OCI-LY7 (cell line): ENCODE measurements at regions not wholly inside any gene's neighbourhood (a gene's known extent, or its start where the extent isn't known, plus 50 kb on each side); places are given as distances from the start of the nearest gene placed in this dataset.

Experiments
- BruUV-seq: library from RNA; stranded (reverse); fragments of 400-500 nt; replicated peaks from 2 replicates; lab custom pipeline; 2021; lab: Mats Ljungman, UMichigan
- CTCF ChIA-PET: fragments of 300-600 bp; sonication (Branson Sonifier 250); formaldehyde crosslinking; loops from one replicate; lab custom pipeline; 2022; ENCODE audit warnings: antibody characterized with exemption; ENCODE audit not compliant: unreplicated experiment; lab: Charles Lee
- POLR2A ChIA-PET: fragments of 300-600 bp; sonication (Branson Sonifier 250); formaldehyde crosslinking; loops from one replicate; lab custom pipeline; 2022; ENCODE audit warnings: antibody characterized with exemption; lab: Charles Lee
- DNase-seq: peaks from one replicate; pipeline ENCODE4 v3.0.0-alpha.2; 2015; ENCODE audit warnings: low spot score
- H2AFZ ChIP-seq: fragments of 200-600 bp; sonication (generic), shearing (Covaris generic); 2 replicates; pipeline ENCODE4 v1.6.1; 2014; ENCODE audit warnings: mild to moderate bottlenecking, antibody characterized with exemption, low read length, moderate library complexity
- H3K27ac ChIP-seq: fragments of 200-600 bp; sonication (generic); 2 replicates; pipeline ENCODE4 v1.5.1; 2014; ENCODE audit warnings: mixed run types, low read depth, mild to moderate bottlenecking, moderate library complexity, low read length, inconsistent platforms; ENCODE audit not compliant: poor library complexity, severe bottlenecking
- H3K36me3 ChIP-seq: fragments of 200-600 bp; sonication (generic); 2 replicates; pipeline ENCODE4 v1.6.1; 2014; ENCODE audit warnings: mild to moderate bottlenecking, antibody characterized with exemption, low read length, moderate library complexity, mixed read lengths; ENCODE audit not compliant: insufficient read depth
- H3K4me1 ChIP-seq: fragments of 200-600 bp; sonication (generic); 2 replicates; pipeline ENCODE4 v1.5.1; 2014; ENCODE audit warnings: mild to moderate bottlenecking, low read length; ENCODE audit not compliant: insufficient read depth, poor library complexity, severe bottlenecking
- H3K4me2 ChIP-seq: fragments of 200-600 bp; sonication (generic); 2 replicates; pipeline ENCODE4 v1.6.1; 2014; ENCODE audit warnings: mild to moderate bottlenecking, low read length
- H3K4me3 ChIP-seq: fragments of 200-600 bp; sonication (generic); 2 replicates; pipeline ENCODE4 v1.5.1; 2014; ENCODE audit warnings: mild to moderate bottlenecking, low read depth, low read length; ENCODE audit not compliant: poor library complexity, severe bottlenecking
- H3K79me2 ChIP-seq: fragments of 200-600 bp; sonication (generic); 2 replicates; pipeline ENCODE4 v1.6.1; 2016; ENCODE audit warnings: low read depth, mild to moderate bottlenecking, low read length, moderate library complexity, mixed read lengths; ENCODE audit not compliant: insufficient read depth
- H3K9me2 ChIP-seq: fragments of 200-600 bp; sonication (generic); 2 replicates; pipeline ENCODE4 v1.6.1; 2016; ENCODE audit warnings: mild to moderate bottlenecking, low read length, mixed read lengths; ENCODE audit not compliant: insufficient read depth
- H3K9me3 ChIP-seq: fragments of 200-600 bp; sonication (generic); 2 replicates; pipeline ENCODE4 v1.6.1; 2014; ENCODE audit warnings: mild to moderate bottlenecking, mixed run types, low read length, mixed read lengths
- H4K20me1 ChIP-seq: fragments of 200-600 bp; sonication (generic); 2 replicates; pipeline ENCODE4 v1.6.1; 2014; ENCODE audit warnings: mild to moderate bottlenecking, antibody characterized with exemption, low read length, moderate library complexity, mixed read lengths; ENCODE audit not compliant: insufficient read depth
- EZH2phosphoT487 ChIP-seq: fragments of 200-600 bp; sonication (generic); IDR thresholded peaks from 2 replicates; pipeline ENCODE4 v1.6.1; 2018; ENCODE audit warnings: low read depth, borderline replicate concordance, mild to moderate bottlenecking, mixed run types, antibody characterized with exemption, low read length, moderate library complexity, mixed read lengths
- intact Hi-C: fragments of 100-400 bp; cut with micrococcal nuclease; formaldehyde crosslinking; loops from one replicate; pipeline ENCODE4 v1.10.0; 2022; ENCODE audit not compliant: unreplicated experiment
- TF ChIP-seq, protein P1 (sequence below): fragments of 200-600 bp; sonication (generic); conservative IDR thresholded peaks from 2 replicates; pipeline ENCODE4 v1.5.1; 2014; ENCODE audit warnings: mild to moderate bottlenecking, antibody characterized with exemption, low read length, moderate library complexity, mixed read lengths

DNA sequence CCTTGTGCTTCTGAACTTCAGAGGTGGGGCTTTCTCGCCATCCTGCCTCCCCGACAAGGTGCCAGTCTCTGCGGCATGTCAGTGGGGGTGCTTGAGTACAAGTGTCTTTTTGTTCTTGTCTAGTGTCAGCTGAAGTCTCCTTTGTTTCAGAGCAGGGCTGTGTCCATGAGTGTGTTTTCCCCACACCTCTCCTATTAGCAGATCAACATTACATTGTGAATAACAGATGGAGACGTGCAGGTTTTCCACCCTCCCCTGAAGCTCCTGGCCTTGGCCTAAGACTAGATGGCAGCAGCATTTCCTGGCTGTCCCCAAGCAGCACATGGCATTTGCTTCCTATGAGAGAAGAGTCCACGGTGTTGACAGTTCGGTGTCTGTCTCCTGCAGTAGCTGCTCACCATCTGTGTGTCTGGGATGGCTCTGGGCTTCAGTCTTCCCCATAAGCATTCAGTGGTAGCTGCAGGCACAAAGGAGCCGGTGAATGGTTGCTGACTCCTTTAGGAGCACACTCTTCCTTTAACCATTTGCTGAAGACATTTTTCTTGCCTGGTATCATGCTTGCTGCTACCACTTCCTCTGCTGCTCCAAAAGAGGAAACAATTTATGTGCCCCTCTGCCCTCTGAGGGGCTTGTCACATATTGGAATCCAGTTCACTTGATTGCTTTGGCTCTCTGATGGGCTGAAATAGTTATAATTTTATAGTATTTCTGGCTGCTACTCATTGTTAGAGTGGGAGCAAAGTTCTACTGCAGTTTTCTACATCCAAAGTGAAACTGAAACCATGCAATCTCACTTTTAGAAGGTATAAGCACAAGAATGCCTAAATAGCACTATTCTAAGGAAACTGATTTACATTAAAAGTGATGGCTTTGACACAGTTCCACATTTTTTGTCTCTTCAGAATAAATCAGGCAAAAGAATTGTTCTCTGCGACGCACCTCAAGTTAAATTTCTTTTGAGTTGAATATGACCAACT lies 913.0 kb downstream of the C6orf118 start:
- no peaks in the 10 kb centered on the region for H3K36me3 ChIP-seq
- no peaks in the 10 kb centered on the region for H3K9me3 ChIP-seq
- peak overlapping the region; percentile 57 for H3K4me2 ChIP-seq
- H4K20me1 ChIP-seq: no peaks in the 10 kb centered on the region
- CTCF ChIA-PET: no interaction called here
- peaks cover 6% of the 10 kb centered on the region for H3K4me1 ChIP-seq
- DNase-seq: no peak
- no peaks in the 10 kb centered on the region for H3K9me2 ChIP-seq
- H3K4me3 ChIP-seq: no peak overlapping the region
- intact Hi-C loops: no loop called here
- BruUV-seq: no TSS peak
- TF ChIP-seq EZH2phosphoT487: no peak
- TF ChIP-seq, protein P1, sequence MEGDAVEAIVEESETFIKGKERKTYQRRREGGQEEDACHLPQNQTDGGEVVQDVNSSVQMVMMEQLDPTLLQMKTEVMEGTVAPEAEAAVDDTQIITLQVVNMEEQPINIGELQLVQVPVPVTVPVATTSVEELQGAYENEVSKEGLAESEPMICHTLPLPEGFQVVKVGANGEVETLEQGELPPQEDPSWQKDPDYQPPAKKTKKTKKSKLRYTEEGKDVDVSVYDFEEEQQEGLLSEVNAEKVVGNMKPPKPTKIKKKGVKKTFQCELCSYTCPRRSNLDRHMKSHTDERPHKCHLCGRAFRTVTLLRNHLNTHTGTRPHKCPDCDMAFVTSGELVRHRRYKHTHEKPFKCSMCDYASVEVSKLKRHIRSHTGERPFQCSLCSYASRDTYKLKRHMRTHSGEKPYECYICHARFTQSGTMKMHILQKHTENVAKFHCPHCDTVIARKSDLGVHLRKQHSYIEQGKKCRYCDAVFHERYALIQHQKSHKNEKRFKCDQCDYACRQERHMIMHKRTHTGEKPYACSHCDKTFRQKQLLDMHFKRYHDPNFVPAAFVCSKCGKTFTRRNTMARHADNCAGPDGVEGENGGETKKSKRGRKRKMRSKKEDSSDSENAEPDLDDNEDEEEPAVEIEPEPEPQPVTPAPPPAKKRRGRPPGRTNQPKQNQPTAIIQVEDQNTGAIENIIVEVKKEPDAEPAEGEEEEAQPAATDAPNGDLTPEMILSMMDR: no peak
- POLR2A ChIA-PET: no interaction called here
- H2AFZ ChIP-seq: peak overlapping the region; percentile 66; the same call in 1 of the 2 replicates
- no peaks in the 10 kb centered on the region for H3K79me2 ChIP-seq
- no peak overlapping the region for H3K27ac ChIP-seq

DNA sequence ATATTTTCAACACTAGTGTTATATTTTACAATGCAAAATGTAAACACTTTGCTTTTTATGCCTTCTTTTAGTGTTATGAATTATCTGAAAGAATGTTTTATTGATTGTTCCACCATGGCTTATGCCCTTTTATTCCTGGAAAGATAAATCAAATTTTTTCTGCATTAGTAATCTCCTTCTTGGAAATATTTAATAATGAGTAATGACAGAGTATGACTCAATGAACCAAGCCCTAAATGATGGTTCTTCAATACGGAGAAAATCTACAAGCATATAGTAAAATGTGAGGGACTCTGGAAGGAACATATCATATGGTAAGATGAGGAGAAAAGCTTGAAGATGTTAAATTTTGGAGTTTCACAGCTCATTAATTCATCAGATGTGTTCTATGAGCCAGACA lies 929.6 kb downstream of the C6orf118 start:
- Histone ChIP-seq H3K9me3 (no peaks in the 10 kb centered on the region), H3K4me3 (no peak overlapping the region), H4K20me1 (no peaks in the 10 kb centered on the region), H3K4me1 (no peaks in the 10 kb centered on the region), H3K36me3 (no peaks in the 10 kb centered on the region), H3K9me2 (no peaks in the 10 kb centered on the region), H3K27ac (no peak overlapping the region), H3K4me2 (no peak overlapping the region), H2AFZ (no peak overlapping the region), H3K79me2 (no peaks in the 10 kb centered on the region)
- ChIA-PET POLR2A (interaction anchor here (1.0 kb wide), 1 partner anchor 9 kb away, joined by 4 read pairs; no protein-coding TSS in a partner anchor), CTCF (no interaction called here)
- DNase-seq: no peak
- intact Hi-C loops: no loop called here
- no TSS peak for BruUV-seq
- TF ChIP-seq, protein P1: no peak

DNA sequence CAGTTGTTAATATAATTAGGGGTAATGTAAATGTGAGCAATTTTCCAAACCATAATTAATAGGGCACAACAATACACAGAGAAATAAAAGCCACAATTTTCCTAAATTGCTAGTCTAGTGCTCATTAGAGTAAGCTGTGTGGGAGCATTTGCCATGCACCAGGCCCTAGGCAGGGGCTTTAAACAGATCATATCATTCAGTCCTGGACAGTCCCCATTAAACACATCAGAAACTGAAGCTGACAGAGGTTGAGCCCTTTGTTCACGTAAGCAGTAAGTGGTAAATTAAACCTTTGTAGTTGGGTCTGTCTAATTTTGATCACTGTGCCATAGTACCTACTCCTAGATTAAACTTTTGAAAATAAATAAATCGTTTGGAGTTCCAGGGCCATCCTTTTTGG lies 931.1 kb downstream of the C6orf118 start:
- POLR2A ChIA-PET: no interaction called here
- DNase-seq: no peak
- no peaks in the 10 kb centered on the region for H3K79me2 ChIP-seq
- no peaks in the 10 kb centered on the region for H4K20me1 ChIP-seq
- H3K9me2 ChIP-seq: no peaks in the 10 kb centered on the region
- no peak overlapping the region for H3K4me2 ChIP-seq
- no peaks in the 10 kb centered on the region for H3K36me3 ChIP-seq
- no peak overlapping the region for H3K27ac ChIP-seq
- no peak overlapping the region for H3K4me3 ChIP-seq
- no peaks in the 10 kb centered on the region for H3K9me3 ChIP-seq
- TF ChIP-seq, protein P1: no peak
- no peak for TF ChIP-seq EZH2phosphoT487
- no TSS peak for BruUV-seq
- no peaks in the 10 kb centered on the region for H3K4me1 ChIP-seq
- CTCF ChIA-PET: no interaction called here
- no peak overlapping the region for H2AFZ ChIP-seq
- intact Hi-C loops: no loop called here
